ENCODE measurements at regions not wholly inside any gene's neighbourhood (a gene's known extent, or its start where the extent isn't known, plus 50 kb on each side); places are given as distances from the start of the nearest gene placed in this dataset.
"Not testable (repeated sequence)": the region's sequence is repeated elsewhere in the genome, so short reads cannot be mapped to it uniquely, and the experiment has no call there.

GRCh38 chr14:105642486-105642885, 116.1 kb downstream of the TMEM121 start:
- CTCF ChIA-PET; intact Hi-C loops (cut with micrococcal nuclease; ENCODE audit: unreplicated experiment); H3K27me3 ChIP-seq (replicated peaks; ENCODE audit: insufficient read depth, low read depth, low read length, poor library complexity); H3K4me3 ChIP-seq (ENCODE audit: low read depth, low read length, poor library complexity, severe bottlenecking); BruUV-seq (replicated peaks); H3K4me1 ChIP-seq (ENCODE audit: insufficient read depth, low read length, poor library complexity, severe bottlenecking); POLR2A ChIA-PET (ENCODE audit: low non-redundant PET); H3K36me3 ChIP-seq (ENCODE audit: insufficient read depth, low read length, poor library complexity, severe bottlenecking); H3K9me3 ChIP-seq (ENCODE audit: low read depth, low read length, poor library complexity, severe bottlenecking); H3K27ac ChIP-seq (ENCODE audit: low read depth, low read length, poor library complexity, severe bottlenecking); DNase-seq (ENCODE audit: low spot score): not testable (repeated sequence)

GRCh38 chr14:105643406-105644052, 117.1 kb downstream of the TMEM121 start:
- POLR2A ChIA-PET (ENCODE audit: low non-redundant PET); H3K27ac ChIP-seq (ENCODE audit: low read depth, low read length, poor library complexity, severe bottlenecking); BruUV-seq (replicated peaks); DNase-seq (ENCODE audit: low spot score); H3K4me3 ChIP-seq (ENCODE audit: low read depth, low read length, poor library complexity, severe bottlenecking); H3K27me3 ChIP-seq (replicated peaks; ENCODE audit: insufficient read depth, low read depth, low read length, poor library complexity); CTCF ChIA-PET; H3K9me3 ChIP-seq (ENCODE audit: low read depth, low read length, poor library complexity, severe bottlenecking); H3K4me1 ChIP-seq (ENCODE audit: insufficient read depth, low read length, poor library complexity, severe bottlenecking); intact Hi-C loops (cut with micrococcal nuclease; ENCODE audit: unreplicated experiment); H3K36me3 ChIP-seq (ENCODE audit: insufficient read depth, low read length, poor library complexity, severe bottlenecking): not testable (repeated sequence)

- H3K27ac ChIP-seq (ENCODE audit: low read depth, low read length, poor library complexity, severe bottlenecking); H3K4me1 ChIP-seq (ENCODE audit: insufficient read depth, low read length, poor library complexity, severe bottlenecking); H3K9me3 ChIP-seq (ENCODE audit: low read depth, low read length, poor library complexity, severe bottlenecking); CTCF ChIA-PET; H3K36me3 ChIP-seq (ENCODE audit: insufficient read depth, low read length, poor library complexity, severe bottlenecking); intact Hi-C loops (cut with micrococcal nuclease; ENCODE audit: unreplicated experiment); DNase-seq (ENCODE audit: low spot score); POLR2A ChIA-PET (ENCODE audit: low non-redundant PET); H3K27me3 ChIP-seq (replicated peaks; ENCODE audit: insufficient read depth, low read depth, low read length, poor library complexity); BruUV-seq (replicated peaks); H3K4me3 ChIP-seq (ENCODE audit: low read depth, low read length, poor library complexity, severe bottlenecking): not testable (repeated sequence)
Observed at GRCh38 chr14:105644053-105644435, 117.7 kb downstream of the TMEM121 start.

- CTCF ChIA-PET; H3K27me3 ChIP-seq (replicated peaks; ENCODE audit: insufficient read depth, low read depth, low read length, poor library complexity); intact Hi-C loops (cut with micrococcal nuclease; ENCODE audit: unreplicated experiment); POLR2A ChIA-PET (ENCODE audit: low non-redundant PET); DNase-seq (ENCODE audit: low spot score); H3K36me3 ChIP-seq (ENCODE audit: insufficient read depth, low read length, poor library complexity, severe bottlenecking); BruUV-seq (replicated peaks); H3K4me1 ChIP-seq (ENCODE audit: insufficient read depth, low read length, poor library complexity, severe bottlenecking); H3K27ac ChIP-seq (ENCODE audit: low read depth, low read length, poor library complexity, severe bottlenecking); H3K4me3 ChIP-seq (ENCODE audit: low read depth, low read length, poor library complexity, severe bottlenecking); H3K9me3 ChIP-seq (ENCODE audit: low read depth, low read length, poor library complexity, severe bottlenecking): not testable (repeated sequence)
Observed at GRCh38 chr14:105644457-105644856, 118.1 kb downstream of the TMEM121 start.

- H3K27me3 ChIP-seq (replicated peaks; ENCODE audit: insufficient read depth, low read depth, low read length, poor library complexity); H3K9me3 ChIP-seq (ENCODE audit: low read depth, low read length, poor library complexity, severe bottlenecking); H3K27ac ChIP-seq (ENCODE audit: low read depth, low read length, poor library complexity, severe bottlenecking); H3K36me3 ChIP-seq (ENCODE audit: insufficient read depth, low read length, poor library complexity, severe bottlenecking); POLR2A ChIA-PET (ENCODE audit: low non-redundant PET); DNase-seq (ENCODE audit: low spot score); CTCF ChIA-PET; intact Hi-C loops (cut with micrococcal nuclease; ENCODE audit: unreplicated experiment); BruUV-seq (replicated peaks); H3K4me1 ChIP-seq (ENCODE audit: insufficient read depth, low read length, poor library complexity, severe bottlenecking); H3K4me3 ChIP-seq (ENCODE audit: low read depth, low read length, poor library complexity, severe bottlenecking): not testable (repeated sequence)
Observed at GRCh38 chr14:105644891-105645290, 118.5 kb downstream of the TMEM121 start.

GRCh38 chr14:105645389-105645788, 119.0 kb downstream of the TMEM121 start:
- DNase-seq (ENCODE audit: low spot score) = not testable (repeated sequence)

More at GRCh38 chr14:105645389-105645788, 119.0 kb downstream of the TMEM121 start:
- H3K4me1 ChIP-seq (ENCODE audit: insufficient read depth, low read length, poor library complexity, severe bottlenecking); POLR2A ChIA-PET (ENCODE audit: low non-redundant PET); H3K4me3 ChIP-seq (ENCODE audit: low read depth, low read length, poor library complexity, severe bottlenecking); H3K36me3 ChIP-seq (ENCODE audit: insufficient read depth, low read length, poor library complexity, severe bottlenecking); H3K27me3 ChIP-seq (replicated peaks; ENCODE audit: insufficient read depth, low read depth, low read length, poor library complexity); BruUV-seq (replicated peaks); H3K27ac ChIP-seq (ENCODE audit: low read depth, low read length, poor library complexity, severe bottlenecking); CTCF ChIA-PET; intact Hi-C loops (cut with micrococcal nuclease; ENCODE audit: unreplicated experiment); H3K9me3 ChIP-seq (ENCODE audit: low read depth, low read length, poor library complexity, severe bottlenecking): not testable (repeated sequence)
